ENCODE measurements at regions not wholly inside any gene's neighbourhood (a gene's known extent, or its start where the extent isn't known, plus 50 kb on each side); places are given as distances from the start of the nearest gene placed in this dataset.
"Not testable (repeated sequence)": the region's sequence is repeated elsewhere in the genome, so short reads cannot be mapped to it uniquely, and the experiment has no call there.

GRCh38 chr5:177664737-177665136 lies 64.8 kb downstream of the B4GALT7 start:
- not testable (repeated sequence) for DNase-seq (ENCODE audit: low read depth in 2 of 2)

GRCh38 chr5:177665172-177665571 lies 65.2 kb downstream of the B4GALT7 start:
- not testable (repeated sequence) for DNase-seq (ENCODE audit: low read depth in 2 of 2)

- DNase-seq (ENCODE audit: low read depth in 2 of 2), result not testable (repeated sequence)
Observed at GRCh38 chr5:177665960-177666359, 66.0 kb downstream of the B4GALT7 start.

- not testable (repeated sequence) for DNase-seq (ENCODE audit: low read depth in 2 of 2)
Observed at GRCh38 chr5:177671035-177671754, 71.3 kb downstream of the B4GALT7 start.

- DNase-seq (ENCODE audit: low read depth in 2 of 2), result peak; percentile 49 to 63
Observed at GRCh38 chr5:177671755-177672690, 72.1 kb downstream of the B4GALT7 start.
